GM18505 (cell line): ENCODE measurements at regions not wholly inside any gene's neighbourhood (a gene's known extent, or its start where the extent isn't known, plus 50 kb on each side); places are given as distances from the start of the nearest gene placed in this dataset.
A peak's percentile ranks its signal among the peaks of the same experiment; 100 is the strongest.
"Not testable (repeated sequence)": the region's sequence is repeated elsewhere in the genome, so short reads cannot be mapped to it uniquely, and the experiment has no call there.

Experiments
- ATAC-seq: cut with Tn5 transposase; IDR thresholded peaks from one replicate; pipeline ENCODE4 v1.9.1; 2021; ENCODE audit not compliant: unreplicated experiment
- POLR2A ChIP-seq: IDR thresholded peaks from 4 replicates; pipeline ENCODE4 v1.6.1; 2011; ENCODE audit warnings: borderline replicate concordance; ENCODE audit not compliant: insufficient read depth, insufficient read length; ENCODE audit errors: extremely low read depth

DNA sequence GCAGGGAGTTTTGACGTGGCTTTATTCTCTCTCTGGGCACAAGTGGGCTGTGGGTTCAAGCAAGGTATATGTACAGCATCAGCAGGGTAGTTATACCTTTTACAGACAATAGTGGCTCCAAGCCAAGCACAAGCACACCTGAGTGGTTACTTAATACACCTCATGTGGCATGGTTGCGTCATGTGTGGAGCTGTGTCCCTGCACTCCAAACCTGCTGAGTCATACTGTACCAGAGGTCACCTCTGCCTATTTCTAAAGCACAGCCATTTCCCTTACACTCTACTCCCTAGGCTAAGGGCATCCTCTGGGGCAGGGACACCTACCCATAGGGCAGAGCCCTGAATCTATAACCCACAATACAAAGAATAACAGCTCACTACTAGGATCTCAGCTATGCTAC lies 147.3 kb downstream of the OSTF1 start:
- ATAC-seq = no peak
- no peak for TF ChIP-seq POLR2A

DNA sequence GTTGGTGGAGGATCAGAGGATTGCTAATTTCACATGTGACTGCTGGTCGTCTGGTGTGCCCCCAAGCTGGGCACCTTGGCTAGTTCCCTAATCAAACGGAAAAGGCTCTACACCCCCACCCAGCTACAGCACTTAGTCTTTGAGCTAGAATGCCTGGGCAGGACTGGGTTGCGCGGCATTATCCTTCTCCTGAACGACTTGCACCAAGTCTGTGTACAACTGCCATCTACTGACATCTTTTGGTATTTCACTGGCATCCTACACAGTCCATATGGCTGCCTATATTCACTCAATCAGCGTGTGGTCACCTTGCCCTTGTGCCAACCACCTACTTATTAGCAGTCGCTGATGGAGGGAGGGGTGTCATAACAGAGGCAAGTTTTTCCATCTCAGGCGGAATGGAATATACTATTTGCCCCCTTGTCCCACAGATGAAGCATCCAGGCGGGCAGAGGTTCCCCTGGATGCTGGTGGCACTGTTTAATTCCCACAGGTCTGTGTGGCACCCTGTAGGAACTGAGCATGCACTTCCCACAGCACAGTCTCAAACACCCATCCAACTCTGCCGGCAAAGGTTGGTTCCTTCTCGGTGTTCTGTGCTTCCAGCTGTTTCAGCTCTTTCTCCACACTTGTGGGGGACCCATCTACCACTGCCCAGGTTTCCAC lies 150.1 kb downstream of the OSTF1 start:
- peak; percentile 93 for ATAC-seq

GRCh38 chr9:75239176-75239575 lies 150.9 kb downstream of the OSTF1 start:
- TF ChIP-seq POLR2A = no peak

More for the DNA sequence above, 150.1 kb downstream of the OSTF1 start:
- TF ChIP-seq POLR2A = no peak

GRCh38 chr9:75242426-75242825 lies 154.1 kb downstream of the OSTF1 start:
- TF ChIP-seq POLR2A = no peak
- no peak for ATAC-seq

More at GRCh38 chr9:75239176-75239575, 150.9 kb downstream of the OSTF1 start:
- ATAC-seq = no peak

GRCh38 chr9:75246949-75247348 lies 158.6 kb downstream of the OSTF1 start:
- no peak for TF ChIP-seq POLR2A
- no peak for ATAC-seq

DNA sequence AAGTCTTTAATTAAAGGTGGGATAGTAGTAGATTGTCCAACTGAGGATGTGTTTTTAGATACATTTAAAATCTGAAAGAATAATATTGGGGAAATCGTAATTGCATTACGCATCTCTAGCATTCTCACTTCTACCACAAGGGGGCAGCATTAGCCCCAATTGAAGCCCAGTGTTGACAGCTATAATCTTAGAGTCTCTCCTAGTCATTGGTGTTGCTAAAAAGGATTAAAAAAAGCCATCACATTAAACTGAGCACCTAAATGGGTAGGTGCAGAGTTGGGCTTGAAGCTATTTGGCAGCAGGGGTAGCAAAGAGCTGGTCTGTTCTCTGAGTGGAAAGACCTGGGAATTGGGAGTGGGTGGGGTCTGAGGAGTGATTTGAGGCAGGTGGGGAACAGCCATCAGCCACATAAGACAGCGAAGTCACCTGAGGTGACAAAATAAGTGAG lies 177.2 kb downstream of the OSTF1 start:
- TF ChIP-seq POLR2A = no peak
- peak; percentile 72 for ATAC-seq

GRCh38 chr9:75269197-75269596 lies 180.9 kb downstream of the OSTF1 start:
- TF ChIP-seq POLR2A = no peak

GRCh38 chr9:75273055-75273454 lies 184.7 kb downstream of the OSTF1 start:
- ATAC-seq = not testable (repeated sequence)

More at GRCh38 chr9:75269197-75269596, 180.9 kb downstream of the OSTF1 start:
- ATAC-seq = no peak

- ATAC-seq = no peak
These were observed 186.5 kb downstream of the OSTF1 start for GRCh38 chr9:75274781-75275180.

GRCh38 chr9:75282047-75282446 lies 193.7 kb downstream of the OSTF1 start:
- ATAC-seq = no peak
- no peak for TF ChIP-seq POLR2A

More at GRCh38 chr9:75274781-75275180, 186.5 kb downstream of the OSTF1 start:
- TF ChIP-seq POLR2A = no peak

DNA sequence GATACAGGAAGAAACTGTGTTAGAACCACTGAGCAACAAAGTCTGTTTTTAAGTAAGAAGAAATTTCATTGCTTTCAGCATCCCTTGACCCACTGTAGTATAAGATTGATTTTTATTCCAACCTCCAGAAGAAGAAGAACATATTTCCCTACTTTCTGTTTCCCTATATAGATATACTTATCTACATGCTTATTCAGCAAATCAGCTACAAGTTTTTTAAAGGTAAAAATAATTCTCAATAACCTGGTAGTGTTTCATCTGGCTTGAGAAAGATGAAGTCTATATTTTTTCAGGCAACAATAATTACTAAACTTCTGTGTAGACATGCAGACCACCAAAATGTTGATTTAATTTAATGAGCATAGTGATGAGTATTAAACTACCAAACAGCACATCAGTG lies 201.0 kb downstream of the OSTF1 start:
- TF ChIP-seq POLR2A = no peak
- no peak for ATAC-seq

- no peak for ATAC-seq
- no peak for TF ChIP-seq POLR2A
These were observed 211.0 kb downstream of the OSTF1 start for GRCh38 chr9:75299324-75299723.

- no peak for ATAC-seq
These were observed 245.3 kb downstream of the OSTF1 start for GRCh38 chr9:75333624-75334023.

DNA sequence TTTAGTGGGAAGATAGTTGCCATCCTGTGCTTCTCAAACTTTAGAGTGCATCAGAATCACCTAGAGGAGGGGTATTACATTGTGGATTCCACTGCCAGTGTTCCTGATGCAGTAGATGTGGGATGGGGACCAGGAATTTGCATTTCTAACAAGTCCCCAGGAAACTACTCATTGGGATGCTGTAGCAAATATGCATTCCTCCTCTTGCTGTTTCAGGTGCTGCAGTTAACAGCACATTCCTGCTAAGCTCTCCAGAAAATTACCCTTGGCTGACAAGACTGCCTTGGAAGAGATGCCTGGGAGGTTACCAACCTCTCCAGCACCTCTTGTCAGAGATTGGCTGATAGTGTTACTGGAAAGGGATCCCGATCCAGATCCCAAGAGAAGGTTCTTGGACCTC lies 270.5 kb downstream of the OSTF1 start:
- no peak for ATAC-seq
- TF ChIP-seq POLR2A = no peak

More at GRCh38 chr9:75333624-75334023, 245.3 kb downstream of the OSTF1 start:
- no peak for TF ChIP-seq POLR2A
